ENCODE measurements at regions not wholly inside any gene's neighbourhood (a gene's known extent, or its start where the extent isn't known, plus 50 kb on each side); places are given as distances from the start of the nearest gene placed in this dataset.

DNA sequence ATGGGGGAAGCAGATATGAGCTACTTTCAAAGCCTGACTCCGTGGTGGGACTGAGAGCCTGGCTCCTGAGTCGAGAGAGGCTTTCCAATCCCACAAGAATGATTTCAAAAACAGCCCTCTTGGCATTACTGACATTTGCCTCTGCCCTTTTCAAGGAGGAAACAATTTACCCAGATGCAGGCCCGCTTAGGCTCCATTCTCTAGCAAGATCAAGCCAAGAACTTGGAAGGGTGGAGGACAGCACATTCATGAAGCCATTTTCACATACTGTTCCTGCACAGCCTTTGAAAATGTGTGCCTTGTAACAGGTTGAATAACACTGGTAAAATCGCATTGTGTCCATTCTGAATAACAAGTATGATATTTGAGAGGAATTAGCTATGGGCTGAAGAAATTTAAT is 58.2 kb upstream of the EED start:
- Histone ChIP-seq H3K27ac (ENCODE audit: low read length) (no peak overlapping the region), H3K4me3 (ENCODE audit: low read depth in 2 of 2, low read length in 2 of 2) (no peak overlapping the region), H3K4me1 (ENCODE audit: control insufficient read depth, insufficient read depth, low read length) (no peaks in the 10 kb centered on the region), H3K36me3 (ENCODE audit: control insufficient read depth, insufficient read depth, low read length) (no peaks in the 10 kb centered on the region), H3K27me3 (ENCODE audit: control insufficient read depth, insufficient read depth, low read length) (no peaks in the 10 kb centered on the region; the same call in 1 of the 2 replicates), H3K9me3 (ENCODE audit: control insufficient read depth, insufficient read depth, low read depth, low read length) (no peaks in the 10 kb centered on the region)
- DNase-seq (ENCODE audit: low read depth, low spot score) = no peak
- no TSS peak for BruUV-seq (replicated peaks)
- ChIA-PET CTCF (no interaction called here), POLR2A (no interaction called here)
- intact Hi-C loops (cut with micrococcal nuclease; ENCODE audit: unreplicated experiment) = no loop called here
- TF ChIP-seq POLR2AphosphoS5 (IDR thresholded peaks at IDR 0.05; ENCODE audit: low read depth, low read length) (no peak), SIN3A (IDR thresholded peaks at IDR 0.05; ENCODE audit: borderline replicate concordance, insufficient read depth, low read depth, low read length) (no peak), TCF7L2 (IDR thresholded peaks at IDR 0.05; ENCODE audit: low read depth, low read length) (no peak)
- TF ChIP-seq, protein P1, sequence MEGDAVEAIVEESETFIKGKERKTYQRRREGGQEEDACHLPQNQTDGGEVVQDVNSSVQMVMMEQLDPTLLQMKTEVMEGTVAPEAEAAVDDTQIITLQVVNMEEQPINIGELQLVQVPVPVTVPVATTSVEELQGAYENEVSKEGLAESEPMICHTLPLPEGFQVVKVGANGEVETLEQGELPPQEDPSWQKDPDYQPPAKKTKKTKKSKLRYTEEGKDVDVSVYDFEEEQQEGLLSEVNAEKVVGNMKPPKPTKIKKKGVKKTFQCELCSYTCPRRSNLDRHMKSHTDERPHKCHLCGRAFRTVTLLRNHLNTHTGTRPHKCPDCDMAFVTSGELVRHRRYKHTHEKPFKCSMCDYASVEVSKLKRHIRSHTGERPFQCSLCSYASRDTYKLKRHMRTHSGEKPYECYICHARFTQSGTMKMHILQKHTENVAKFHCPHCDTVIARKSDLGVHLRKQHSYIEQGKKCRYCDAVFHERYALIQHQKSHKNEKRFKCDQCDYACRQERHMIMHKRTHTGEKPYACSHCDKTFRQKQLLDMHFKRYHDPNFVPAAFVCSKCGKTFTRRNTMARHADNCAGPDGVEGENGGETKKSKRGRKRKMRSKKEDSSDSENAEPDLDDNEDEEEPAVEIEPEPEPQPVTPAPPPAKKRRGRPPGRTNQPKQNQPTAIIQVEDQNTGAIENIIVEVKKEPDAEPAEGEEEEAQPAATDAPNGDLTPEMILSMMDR (IDR thresholded peaks at IDR 0.05) = no peak
- TF ChIP-seq, protein P2, sequence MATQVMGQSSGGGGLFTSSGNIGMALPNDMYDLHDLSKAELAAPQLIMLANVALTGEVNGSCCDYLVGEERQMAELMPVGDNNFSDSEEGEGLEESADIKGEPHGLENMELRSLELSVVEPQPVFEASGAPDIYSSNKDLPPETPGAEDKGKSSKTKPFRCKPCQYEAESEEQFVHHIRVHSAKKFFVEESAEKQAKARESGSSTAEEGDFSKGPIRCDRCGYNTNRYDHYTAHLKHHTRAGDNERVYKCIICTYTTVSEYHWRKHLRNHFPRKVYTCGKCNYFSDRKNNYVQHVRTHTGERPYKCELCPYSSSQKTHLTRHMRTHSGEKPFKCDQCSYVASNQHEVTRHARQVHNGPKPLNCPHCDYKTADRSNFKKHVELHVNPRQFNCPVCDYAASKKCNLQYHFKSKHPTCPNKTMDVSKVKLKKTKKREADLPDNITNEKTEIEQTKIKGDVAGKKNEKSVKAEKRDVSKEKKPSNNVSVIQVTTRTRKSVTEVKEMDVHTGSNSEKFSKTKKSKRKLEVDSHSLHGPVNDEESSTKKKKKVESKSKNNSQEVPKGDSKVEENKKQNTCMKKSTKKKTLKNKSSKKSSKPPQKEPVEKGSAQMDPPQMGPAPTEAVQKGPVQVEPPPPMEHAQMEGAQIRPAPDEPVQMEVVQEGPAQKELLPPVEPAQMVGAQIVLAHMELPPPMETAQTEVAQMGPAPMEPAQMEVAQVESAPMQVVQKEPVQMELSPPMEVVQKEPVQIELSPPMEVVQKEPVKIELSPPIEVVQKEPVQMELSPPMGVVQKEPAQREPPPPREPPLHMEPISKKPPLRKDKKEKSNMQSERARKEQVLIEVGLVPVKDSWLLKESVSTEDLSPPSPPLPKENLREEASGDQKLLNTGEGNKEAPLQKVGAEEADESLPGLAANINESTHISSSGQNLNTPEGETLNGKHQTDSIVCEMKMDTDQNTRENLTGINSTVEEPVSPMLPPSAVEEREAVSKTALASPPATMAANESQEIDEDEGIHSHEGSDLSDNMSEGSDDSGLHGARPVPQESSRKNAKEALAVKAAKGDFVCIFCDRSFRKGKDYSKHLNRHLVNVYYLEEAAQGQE (IDR thresholded peaks at IDR 0.05; ENCODE audit: insufficient read depth in 1 of 2, low read depth in 2 of 2, low read length in 1 of 2) = no peak
- ATAC-seq = no peak
- in situ Hi-C loops (cut with HindIII; ENCODE audit: low pct_unique_long_range_greater_than_20kb, low sequenced_read_pairs) = no loop called here

DNA sequence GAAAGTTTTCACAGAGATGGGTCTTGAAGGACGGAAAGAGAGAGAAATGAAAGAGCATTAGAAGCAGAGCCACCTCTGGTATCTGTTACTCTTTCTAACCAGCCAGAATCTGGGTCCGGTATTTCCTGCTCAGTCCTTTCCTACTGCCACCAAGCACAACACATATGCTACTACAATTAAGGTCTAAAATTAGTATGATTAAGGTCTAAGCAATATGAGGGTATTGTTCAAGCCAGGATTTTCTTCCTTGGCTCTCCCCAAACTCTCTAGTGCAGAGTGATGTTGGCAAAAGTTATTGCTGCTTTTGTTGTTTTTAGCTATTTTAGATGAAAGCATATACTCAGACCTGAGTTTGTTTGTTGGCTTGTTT is 59.2 kb upstream of the EED start:
- BruUV-seq (replicated peaks) = no TSS peak
- in situ Hi-C loops (cut with HindIII; ENCODE audit: low pct_unique_long_range_greater_than_20kb, low sequenced_read_pairs) = no loop called here
- CTCF ChIA-PET = no interaction called here

More for the DNA sequence above, 59.2 kb upstream of the EED start:
- H3K4me3 ChIP-seq (ENCODE audit: low read depth in 2 of 2, low read length in 2 of 2) = no peak overlapping the region
- H3K9me3 ChIP-seq (ENCODE audit: control insufficient read depth, insufficient read depth, low read depth, low read length) = no peaks in the 10 kb centered on the region
- no peak for ATAC-seq
- TF ChIP-seq POLR2AphosphoS5 (IDR thresholded peaks at IDR 0.05; ENCODE audit: low read depth, low read length) (no peak), SIN3A (IDR thresholded peaks at IDR 0.05; ENCODE audit: borderline replicate concordance, insufficient read depth, low read depth, low read length) (no peak)
- TF ChIP-seq, protein P1 (IDR thresholded peaks at IDR 0.05) = no peak
- no peak for DNase-seq (ENCODE audit: low read depth, low spot score)
- intact Hi-C loops (cut with micrococcal nuclease; ENCODE audit: unreplicated experiment) = no loop called here
- H3K36me3 ChIP-seq (ENCODE audit: control insufficient read depth, insufficient read depth, low read length) = no peaks in the 10 kb centered on the region
- no peaks in the 10 kb centered on the region; the same call in 1 of the 2 replicates for H3K27me3 ChIP-seq (ENCODE audit: control insufficient read depth, insufficient read depth, low read length)
- POLR2A ChIA-PET = no interaction called here
- H3K4me1 ChIP-seq (ENCODE audit: control insufficient read depth, insufficient read depth, low read length) = no peaks in the 10 kb centered on the region
- no peak overlapping the region for H3K27ac ChIP-seq (ENCODE audit: low read length)

Measured in Panc1 (cell line).